HepG2 (cell line): ENCODE measurements at regions not wholly inside any gene's neighbourhood (a gene's known extent, or its start where the extent isn't known, plus 50 kb on each side); places are given as distances from the start of the nearest gene placed in this dataset.

Source experiments
- ATAC-seq: fragments of 200-7000 bp; cut with Tn5 transposase; 3 replicates; pipeline ENCODE4 v1.9.1; 2020; ENCODE audit warnings: mild to moderate bottlenecking, moderate library complexity
- BruUV-seq: library from RNA; stranded (reverse); fragments of 400-500 nt; replicated peaks from 2 replicates; lab custom pipeline; 2021; lab: Mats Ljungman, UMichigan
- CTCF ChIA-PET: fragments of 300-600 bp; formaldehyde crosslinking; extraction: SDS; loops from one replicate; lab custom pipeline; 2021; ENCODE audit warnings: low total read pairs, inconsistent platforms, low intra/inter-chr PET ratio; lab: Yijun Ruan, JAX
- POLR2A ChIA-PET: fragments of 350-600 bp; sonication (Branson Sonifier 250); formaldehyde crosslinking; loops from one replicate; lab custom pipeline; 2020; ENCODE audit warnings: antibody characterized with exemption, inconsistent platforms; lab: Yijun Ruan, JAX
- DNase-seq: peaks from one replicate; pipeline ENCODE4 v3.0.0-alpha.2; 2015; ENCODE audit warnings: low spot score
- FAIRE-seq: peaks from 3 replicates; lab custom pipeline; 2011; peaks lifted over from hg19 to GRCh38; lab: Jason Lieb, UNC
- H2AFZ ChIP-seq: one replicate; pipeline ENCODE4 v1.6.1; 2011; ENCODE audit warnings: low read length, inconsistent platforms
- H3K27ac ChIP-seq: fragments of 300-600 bp; 3 replicates; pipeline ENCODE4 v1.8.0; 2011; ENCODE audit warnings: mixed run types, mild to moderate bottlenecking, mixed read lengths, low read length, inconsistent platforms; ENCODE audit not compliant: insufficient read depth; ENCODE audit errors: extremely low read length
- H3K27me3 ChIP-seq, 2 experiments: fragments of 200-600 bp in 1 of 2; 2 replicates in 1 of 2; 3 replicates in 1 of 2; pipeline versions ENCODE4 v1.6.0 to v1.8.0; 2011; ENCODE audit warnings: low read length in 2 of 2, mild to moderate bottlenecking in 2 of 2, moderate library complexity in 2 of 2, inconsistent platforms in 1 of 2; ENCODE audit not compliant: insufficient read depth in 2 of 2, control insufficient read depth in 1 of 2
- H3K36me3 ChIP-seq, 2 experiments: fragments of 200-600 bp in 1 of 2; replicated peaks in 1 of 2; 2 replicates in 1 of 2; 3 replicates in 1 of 2; pipeline versions ENCODE4 v1.5.1 to v1.8.0; 2011; ENCODE audit warnings: low read length in 2 of 2, inconsistent platforms in 1 of 2; ENCODE audit not compliant: insufficient read depth in 2 of 2, control insufficient read depth in 1 of 2
- H3K4me1 ChIP-seq: 2 replicates; pipeline ENCODE4 v1.5.1; 2012; ENCODE audit warnings: low read length, inconsistent platforms; ENCODE audit not compliant: insufficient read depth
- H3K4me2 ChIP-seq: 2 replicates; pipeline ENCODE4 v1.6.0; 2011; ENCODE audit warnings: low read depth, low read length, inconsistent platforms
- H3K4me3 ChIP-seq, 3 experiments: fragments of 200-600 bp in 1 of 3; sonication (generic), shearing (Covaris generic) in 1 of 3; replicated peaks in 1 of 3; 2 replicates each; pipeline ENCODE4 v1.5.1; 2011 to 2016; ENCODE audit warnings: low read length in 3 of 3, inconsistent platforms in 2 of 3, low read depth in 2 of 3, mild to moderate bottlenecking in 2 of 3, control low read depth in 1 of 3, mixed read lengths in 1 of 3; ENCODE audit not compliant: insufficient read depth in 1 of 3
- H3K79me2 ChIP-seq: one replicate; pipeline ENCODE4 v1.6.1; 2011; ENCODE audit warnings: low read length, inconsistent platforms; ENCODE audit not compliant: insufficient read depth
- H3K9ac ChIP-seq: 2 replicates; pipeline ENCODE4 v1.6.0; 2011; ENCODE audit warnings: mild to moderate bottlenecking, low read depth, low read length, inconsistent platforms; ENCODE audit not compliant: insufficient read depth
- H3K9me3 ChIP-seq: 2 replicates; pipeline ENCODE4 v1.5.1; 2012; ENCODE audit warnings: mild to moderate bottlenecking, low read length
- H4K20me1 ChIP-seq: 2 replicates; pipeline ENCODE4 v1.6.0; 2011; ENCODE audit warnings: inconsistent platforms, mild to moderate bottlenecking, low read length, moderate library complexity; ENCODE audit not compliant: insufficient read depth
- ADNP ChIP-seq: sonication (generic); formaldehyde crosslinking; IDR thresholded peaks from 2 replicates; pipeline ENCODE4 v1.4.0; 2020; ENCODE audit warnings: missing genetic modification reagents
- DDIT3 ChIP-seq: sonication (generic); formaldehyde crosslinking; IDR thresholded peaks from 2 replicates; pipeline ENCODE4 v1.4.0; 2020; ENCODE audit warnings: mild to moderate bottlenecking, missing genetic modification reagents
- ETV6 ChIP-seq: sonication (generic); formaldehyde crosslinking; conservative IDR thresholded peaks from 2 replicates; pipeline ENCODE4 v1.4.0; 2020; ENCODE audit warnings: missing genetic modification reagents
- MZF1 ChIP-seq: sonication (generic); formaldehyde crosslinking; IDR thresholded peaks from 2 replicates; pipeline ENCODE4 v1.8.1; 2023; ENCODE audit warnings: mild to moderate bottlenecking, missing genetic modification reagents, borderline replicate concordance
- NKX3-1 ChIP-seq: sonication (generic); formaldehyde crosslinking; IDR thresholded peaks from 2 replicates; pipeline ENCODE4 v1.5.0; 2020; ENCODE audit warnings: missing genetic modification reagents
- PAWR ChIP-seq: sonication (generic); formaldehyde crosslinking; IDR thresholded peaks from 2 replicates; pipeline ENCODE4 v1.4.0; 2020; ENCODE audit warnings: missing genetic modification reagents, mild to moderate bottlenecking, borderline replicate concordance
- PREB ChIP-seq: sonication (generic); formaldehyde crosslinking; IDR thresholded peaks from 2 replicates; pipeline ENCODE4 v1.4.0; 2020; ENCODE audit warnings: missing genetic modification reagents
- RARG ChIP-seq: sonication (generic); formaldehyde crosslinking; IDR thresholded peaks from 2 replicates; pipeline ENCODE4 v1.4.0; 2020; ENCODE audit warnings: low read depth, mild to moderate bottlenecking, missing genetic modification reagents
- RFXAP ChIP-seq: sonication (generic); formaldehyde crosslinking; IDR thresholded peaks from 2 replicates; pipeline ENCODE4 v1.4.0; 2020; ENCODE audit warnings: missing genetic modification reagents, borderline replicate concordance
- TFAP4 ChIP-seq: sonication (generic); IDR thresholded peaks from 2 replicates; pipeline ENCODE4 v1.6.1; 2016; ENCODE audit warnings: low read depth, borderline replicate concordance
- YEATS2 ChIP-seq: sonication (generic); formaldehyde crosslinking; IDR thresholded peaks from 2 replicates; pipeline ENCODE4 v1.4.0; 2020; ENCODE audit warnings: missing genetic modification reagents, borderline replicate concordance
- ZBTB2 ChIP-seq: sonication (generic); formaldehyde crosslinking; IDR thresholded peaks from 2 replicates; pipeline ENCODE4 v1.8.0; 2022; ENCODE audit warnings: low read depth, missing genetic modification reagents
- ZEB1 ChIP-seq: IDR thresholded peaks from 2 replicates; pipeline ENCODE4 v1.6.1; 2012; ENCODE audit warnings: mild to moderate bottlenecking, low read depth, inconsistent platforms; ENCODE audit not compliant: insufficient replicate concordance
- ZIK1 ChIP-seq: sonication (generic); formaldehyde crosslinking; IDR thresholded peaks from 2 replicates; pipeline ENCODE4 v1.5.0; 2020; ENCODE audit warnings: mild to moderate bottlenecking, low read depth, missing genetic modification reagents, borderline replicate concordance
- ZMYM2 ChIP-seq: sonication (generic); formaldehyde crosslinking; IDR thresholded peaks from 2 replicates; pipeline ENCODE4 v1.8.0; 2022; ENCODE audit warnings: mild to moderate bottlenecking, missing genetic modification reagents
- ZNF326 ChIP-seq: sonication (generic); formaldehyde crosslinking; IDR thresholded peaks from 2 replicates; pipeline ENCODE4 v1.4.0; 2020; ENCODE audit warnings: missing genetic modification reagents, borderline replicate concordance
- ZNF644 ChIP-seq: IDR thresholded peaks from 2 replicates; pipeline ENCODE4 v1.6.1; 2016; ENCODE audit warnings: low read depth
- ZNF781 ChIP-seq: sonication (generic); formaldehyde crosslinking; IDR thresholded peaks from 2 replicates; pipeline ENCODE4 v1.5.1; 2020; ENCODE audit warnings: borderline replicate concordance, mild to moderate bottlenecking, missing genetic modification reagents; ENCODE audit errors: not compliant biosample characterization
- WGBS: methylation state at CpG from one replicate; pipeline ENCODE4 v1.1.6; 2017; ENCODE audit warnings: low lambda C conversion rate; 5-methylcytosine and 5-hydroxymethylcytosine counted together
- in situ Hi-C: cut with HindIII; loops from 2 replicates; pipeline ENCODE4 v1.10.0; 2017; ENCODE audit warnings: low pct_unique_long_range_greater_than_20kb; ENCODE audit not compliant: extremely low pct_ligation_motif_present
- intact Hi-C: fragments of 100-400 bp; cut with micrococcal nuclease; formaldehyde crosslinking; loops from one replicate; pipeline ENCODE4 v1.10.0; 2022; ENCODE audit not compliant: unreplicated experiment

GRCh38 chr14:25848601-25849000, 749.2 kb downstream of the NOVA1 start:
- Histone ChIP-seq H3K4me3 (no peak overlapping the region), H3K36me3 (no peaks in the 10 kb centered on the region), H3K9me3 (peaks cover 84% of the 10 kb centered on the region), H3K4me2 (no peak overlapping the region), H3K27ac (no peak overlapping the region), H3K79me2 (no peaks in the 10 kb centered on the region), H3K4me1 (no peaks in the 10 kb centered on the region), H4K20me1 (no peaks in the 10 kb centered on the region), H2AFZ (no peak overlapping the region), H3K9ac (no peak overlapping the region), H3K27me3 (no peaks in the 10 kb centered on the region)
- WGBS: 0% methylated on average over 2 of the region's 2 CpGs
- ATAC-seq: no peak
- POLR2A ChIA-PET: no interaction called here
- DNase-seq: no peak
- in situ Hi-C loops (no loop called here), intact Hi-C loops (no loop called here)
- BruUV-seq: no TSS peak
- FAIRE-seq: no peak
- CTCF ChIA-PET: no interaction called here
- TF ChIP-seq PREB (no peak), ETV6 (CRISPR knock-in tag) (no peak), MZF1 (CRISPR knock-in tag) (no peak), ZNF326 (no peak), DDIT3 (CRISPR knock-in tag) (no peak), ZBTB2 (CRISPR knock-in tag) (no peak)
- TF ChIP-seq, all 625 proteins: peak for 0

GRCh38 chr14:25846246-25846645, 751.6 kb downstream of the NOVA1 start:
- BruUV-seq: no TSS peak
- DNase-seq (no peak), FAIRE-seq (no peak), ATAC-seq (no peak)
- peaks cover 95% of the 10 kb centered on the region for H3K9me3 ChIP-seq
- WGBS: 0% methylated on average over 5 of the region's 5 CpGs
- TF ChIP-seq ZEB1 (no peak), RFXAP (no peak), PAWR (CRISPR knock-in tag) (no peak), RARG (no peak), ZNF781 (CRISPR knock-in tag) (no peak), ZMYM2 (CRISPR knock-in tag) (no peak), ZNF644 (no peak), ZIK1 (CRISPR knock-in tag) (no peak), NKX3-1 (CRISPR knock-in tag) (no peak), TFAP4 (no peak), YEATS2 (CRISPR knock-in tag) (no peak), ADNP (CRISPR knock-in tag) (no peak)
- H3K36me3 ChIP-seq: no peaks in the 10 kb centered on the region
- ChIA-PET POLR2A (no interaction called here), CTCF (no interaction called here)
- intact Hi-C loops (no loop called here), in situ Hi-C loops (no loop called here)
- no peaks in the 10 kb centered on the region for H4K20me1 ChIP-seq
- no peak overlapping the region for H3K9ac ChIP-seq
- H3K27ac ChIP-seq: no peak overlapping the region
- H3K4me2 ChIP-seq: no peak overlapping the region
- H3K4me3 ChIP-seq: no peak overlapping the region
- no peaks in the 10 kb centered on the region for H3K27me3 ChIP-seq
- no peaks in the 10 kb centered on the region for H3K4me1 ChIP-seq
- H2AFZ ChIP-seq: no peak overlapping the region
- H3K79me2 ChIP-seq: no peaks in the 10 kb centered on the region
